ENCODE measurements at regions not wholly inside any gene's neighbourhood (a gene's known extent, or its start where the extent isn't known, plus 50 kb on each side); places are given as distances from the start of the nearest gene placed in this dataset.

GRCh38 chr2:20125616-20126015 is 74.2 kb upstream of the LAPTM4A start:
- H3K27ac ChIP-seq, result no peak overlapping the region
- H3K4me1 ChIP-seq, result no peaks in the 10 kb centered on the region
- no peaks in the 10 kb centered on the region for H3K27me3 ChIP-seq
- intact Hi-C loops (cut with DNase I; ENCODE audit: low total_unique reads), result no loop called here
- H3K36me3 ChIP-seq (ENCODE audit: low read depth, missing control alignments), result no peaks in the 10 kb centered on the region
- no peak for TF ChIP-seq POLR2A (IDR thresholded peaks at IDR 0.05)
- TF ChIP-seq CTCF (IDR thresholded peaks at IDR 0.05), result no peak
- H3K9me3 ChIP-seq, result no peaks in the 10 kb centered on the region
- 74 to 94% methylated on average over 3 of the region's 3 CpGs for WGBS, 2 donors
- no peak for DNase-seq
- H3K4me3 ChIP-seq, result no peak overlapping the region

DNA sequence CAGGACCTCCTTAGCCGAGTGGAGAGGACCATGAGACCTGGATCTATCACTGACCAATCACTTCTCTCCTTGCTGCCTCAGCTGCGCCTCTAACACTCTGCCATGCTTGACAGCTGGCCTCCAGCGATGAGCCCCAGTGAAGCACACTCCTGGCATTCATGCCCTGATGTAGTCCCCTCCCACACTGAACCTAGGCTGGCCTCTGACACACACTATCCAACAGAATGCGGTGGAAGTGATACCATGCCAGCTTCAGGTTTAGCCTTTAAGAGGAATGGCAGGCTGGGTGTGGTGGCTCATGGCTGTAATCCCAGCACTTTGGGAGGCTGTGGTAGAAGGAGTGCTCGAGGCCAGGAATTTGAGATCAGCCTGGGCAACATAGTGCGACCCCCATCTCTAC is 73.7 kb upstream of the LAPTM4A start:
- H3K4me3 ChIP-seq, result no peak overlapping the region
- H3K27ac ChIP-seq, result no peak overlapping the region
- H3K9me3 ChIP-seq, result no peaks in the 10 kb centered on the region
- no peak for DNase-seq
- no peaks in the 10 kb centered on the region for H3K27me3 ChIP-seq
- no peaks in the 10 kb centered on the region for H3K36me3 ChIP-seq (ENCODE audit: low read depth, missing control alignments)
- intact Hi-C loops (cut with DNase I; ENCODE audit: low total_unique reads), result no loop called here
- no peaks in the 10 kb centered on the region for H3K4me1 ChIP-seq
- WGBS, 2 donors, result 91 to 92% methylated on average over 5 to 6 of the region's 6 CpGs
- TF ChIP-seq POLR2A (IDR thresholded peaks at IDR 0.05) (no peak), CTCF (IDR thresholded peaks at IDR 0.05) (no peak)

DNA sequence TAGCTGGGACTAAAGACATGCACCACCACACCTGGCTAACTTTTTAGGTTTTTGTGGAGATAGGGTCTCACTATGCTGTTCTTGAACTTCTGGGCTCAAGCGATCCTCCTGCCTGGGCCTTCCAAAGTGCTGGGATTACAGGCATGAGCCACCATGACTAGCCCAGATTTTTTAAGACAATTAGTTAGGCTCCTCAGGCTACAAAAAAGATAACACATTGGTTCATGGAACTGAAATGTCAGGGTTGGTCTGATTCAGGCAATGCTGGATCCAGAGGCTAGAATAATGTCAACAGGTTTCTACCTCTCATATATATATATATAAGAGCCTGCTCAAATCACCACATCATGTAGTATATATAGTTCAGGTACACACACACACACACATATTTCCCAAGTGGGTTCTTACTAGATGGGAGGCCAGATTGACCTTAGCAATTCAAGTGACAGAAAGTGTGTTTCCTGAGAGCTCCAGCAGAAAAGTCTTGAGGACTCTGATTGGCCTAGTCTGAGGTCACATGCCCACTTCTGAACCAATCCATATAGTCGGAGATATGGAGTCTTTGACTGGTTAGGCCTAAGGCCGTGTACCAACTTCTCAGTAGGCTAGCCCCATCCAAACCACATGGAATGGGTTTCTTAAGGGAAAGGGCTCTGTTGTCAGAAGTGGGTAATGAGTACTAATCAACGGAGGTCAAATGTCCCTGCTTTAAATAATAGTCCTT is 72.6 kb upstream of the LAPTM4A start:
- Histone ChIP-seq H3K4me3 (no peak overlapping the region), H3K36me3 (ENCODE audit: low read depth, missing control alignments) (no peaks in the 10 kb centered on the region), H3K4me1 (no peaks in the 10 kb centered on the region), H3K27ac (no peak overlapping the region), H3K9me3 (no peaks in the 10 kb centered on the region), H3K27me3 (no peaks in the 10 kb centered on the region)
- no peak for DNase-seq
- WGBS, 2 donors, result 90 to 91% methylated on average over 4 of the region's 4 CpGs
- intact Hi-C loops (cut with DNase I; ENCODE audit: low total_unique reads), result no loop called here
- no peak for TF ChIP-seq CTCF (IDR thresholded peaks at IDR 0.05)
- no peak for TF ChIP-seq POLR2A (IDR thresholded peaks at IDR 0.05)

GRCh38 chr2:20122864-20123263 is 71.4 kb upstream of the LAPTM4A start:
- H3K27me3 ChIP-seq, result no peaks in the 10 kb centered on the region
- intact Hi-C loops (cut with DNase I; ENCODE audit: low total_unique reads), result no loop called here
- TF ChIP-seq POLR2A (IDR thresholded peaks at IDR 0.05), result no peak
- no peak for TF ChIP-seq CTCF (IDR thresholded peaks at IDR 0.05)
- no peaks in the 10 kb centered on the region for H3K4me1 ChIP-seq
- no peak for DNase-seq
- no peak overlapping the region for H3K27ac ChIP-seq
- H3K9me3 ChIP-seq, result no peaks in the 10 kb centered on the region
- H3K36me3 ChIP-seq (ENCODE audit: low read depth, missing control alignments), result no peaks in the 10 kb centered on the region
- WGBS, 2 donors, result 91 to 94% methylated on average over 5 of the region's 5 CpGs
- H3K4me3 ChIP-seq, result no peak overlapping the region

Measured in testis (tissue), 2 donors.